GM21619 (cell line): ENCODE measurements at regions not wholly inside any gene's neighbourhood (a gene's known extent, or its start where the extent isn't known, plus 50 kb on each side); places are given as distances from the start of the nearest gene placed in this dataset.

Experiments
- ATAC-seq: cut with Tn5 transposase; IDR thresholded peaks from one replicate; pipeline ENCODE4 v1.9.1; 2021; ENCODE audit not compliant: unreplicated experiment

DNA sequence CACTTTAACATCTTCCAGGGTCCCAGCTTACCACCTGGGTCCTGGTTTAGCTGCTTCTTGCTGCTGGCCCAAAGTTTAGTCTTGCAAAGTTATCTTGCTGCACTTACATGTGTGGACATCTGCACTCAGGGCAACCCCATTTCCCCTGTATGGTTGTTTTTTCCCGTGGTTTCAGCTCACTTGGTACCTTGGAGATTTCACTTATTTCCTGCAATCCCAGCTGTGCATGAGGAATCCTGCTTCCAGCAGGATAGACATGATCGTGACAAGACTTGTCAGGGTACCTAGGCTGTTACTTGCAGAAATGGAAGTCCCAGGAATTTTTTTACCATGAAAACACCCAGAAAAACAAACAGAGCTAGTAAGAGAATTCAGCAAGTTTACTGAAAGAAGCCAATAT, 95.9 kb upstream of the LEP start:
- ATAC-seq: no peak

DNA sequence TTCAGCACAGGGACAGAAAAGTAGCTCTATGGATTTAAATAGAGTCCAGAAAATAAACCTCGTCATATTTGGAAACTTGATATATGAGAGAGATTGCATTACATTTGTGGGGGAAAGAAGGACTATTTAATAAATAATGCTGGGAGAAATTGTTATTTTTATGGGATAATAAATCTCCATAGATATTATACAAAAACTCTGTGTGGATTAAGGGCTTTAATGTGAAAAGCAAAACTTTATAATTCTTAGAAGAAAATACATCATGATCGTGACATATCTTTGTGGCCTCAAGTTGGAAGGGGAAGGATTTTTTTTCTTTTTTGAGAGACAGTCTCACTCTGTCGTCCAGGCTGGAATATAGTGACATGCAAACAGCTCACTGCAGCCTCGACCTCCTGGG, 95.0 kb upstream of the LEP start:
- ATAC-seq: no peak

DNA sequence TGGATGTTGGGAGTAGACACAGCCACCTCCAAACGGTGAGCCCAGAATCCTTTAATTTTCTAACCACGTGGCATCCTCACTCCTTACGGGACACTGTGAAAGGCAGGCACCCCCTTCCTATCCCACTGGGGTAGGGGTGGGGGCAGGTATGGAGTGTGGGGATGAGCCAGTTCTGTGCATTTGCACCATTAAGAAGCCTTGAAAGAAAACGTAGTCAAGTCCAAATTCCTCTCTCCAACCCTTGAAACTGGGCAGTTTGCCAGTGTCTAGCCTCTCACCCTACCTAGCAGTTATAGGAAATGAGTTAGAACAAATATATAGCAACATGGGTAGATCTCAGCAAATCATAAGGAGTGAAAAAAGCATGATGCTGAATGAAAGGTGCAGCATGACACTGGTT, 92.4 kb upstream of the LEP start:
- no peak for ATAC-seq

DNA sequence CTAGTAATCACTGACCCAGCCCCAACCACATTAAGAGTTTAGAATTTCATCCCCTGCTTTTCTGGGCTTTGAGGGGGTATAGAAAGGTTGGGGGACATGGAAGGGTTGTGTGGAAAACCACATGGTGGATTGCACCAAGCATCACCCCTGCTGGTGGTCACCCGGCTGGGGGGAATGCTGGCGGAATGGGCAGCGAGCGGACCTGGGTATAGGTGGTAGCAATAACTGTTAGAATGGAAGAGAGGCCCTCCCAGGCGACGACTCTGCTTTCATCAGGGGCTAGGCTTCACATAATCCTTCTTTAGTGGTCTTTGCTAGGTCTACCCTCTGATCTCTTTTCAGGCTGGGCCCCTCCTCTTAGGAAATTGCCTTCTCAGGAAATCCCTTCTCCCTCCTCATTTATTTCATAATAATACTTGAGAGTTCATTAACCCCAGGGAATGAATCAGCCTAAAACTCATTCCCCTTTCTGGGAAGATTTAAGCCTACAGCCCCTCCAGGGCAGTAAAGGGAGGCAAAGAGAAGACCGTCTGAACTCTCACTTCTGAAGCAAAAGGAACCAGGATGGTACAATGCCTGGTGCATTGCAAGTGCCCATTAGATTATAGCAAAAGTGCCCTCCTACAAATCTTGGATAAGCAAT, 90.7 kb upstream of the LEP start:
- no peak for ATAC-seq

DNA sequence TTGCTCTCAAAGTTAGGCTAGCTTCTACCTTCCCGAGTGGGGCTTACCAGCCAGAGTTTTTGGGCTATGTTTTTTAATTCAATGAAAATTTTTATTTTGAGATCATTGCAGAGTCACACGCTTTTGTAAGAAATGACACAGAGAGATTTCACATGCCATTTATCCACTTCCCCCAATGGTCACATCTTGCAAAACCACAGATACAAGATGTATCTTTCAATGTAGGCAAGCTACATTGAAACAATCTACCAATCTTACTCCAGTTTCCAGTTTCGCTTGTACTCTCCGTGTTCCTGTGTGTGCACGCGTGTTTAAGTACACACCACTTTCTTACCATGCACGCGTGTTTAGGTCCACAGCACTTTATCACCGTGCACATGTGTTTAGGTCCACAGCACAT, 89.4 kb upstream of the LEP start:
- ATAC-seq: no peak

DNA sequence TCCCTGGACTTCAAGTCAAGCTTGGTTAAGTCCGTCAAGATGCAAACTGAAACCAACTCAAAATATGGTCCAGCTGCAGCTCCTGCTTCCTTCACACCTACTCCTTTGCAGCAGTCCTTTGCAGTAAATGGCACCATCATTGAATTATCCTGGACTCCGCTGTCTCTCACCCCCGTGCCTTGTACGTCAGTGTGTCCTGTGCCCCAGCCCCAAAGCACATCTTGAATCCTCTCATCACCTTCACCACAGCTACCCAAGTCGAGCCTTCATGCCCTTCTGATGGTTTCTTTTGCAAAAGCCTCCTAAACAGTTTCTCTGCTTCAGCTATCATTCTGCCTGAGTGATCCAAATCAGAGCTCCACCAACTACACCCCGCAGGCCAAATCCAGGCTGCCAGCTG, 88.4 kb upstream of the LEP start:
- no peak for ATAC-seq

DNA sequence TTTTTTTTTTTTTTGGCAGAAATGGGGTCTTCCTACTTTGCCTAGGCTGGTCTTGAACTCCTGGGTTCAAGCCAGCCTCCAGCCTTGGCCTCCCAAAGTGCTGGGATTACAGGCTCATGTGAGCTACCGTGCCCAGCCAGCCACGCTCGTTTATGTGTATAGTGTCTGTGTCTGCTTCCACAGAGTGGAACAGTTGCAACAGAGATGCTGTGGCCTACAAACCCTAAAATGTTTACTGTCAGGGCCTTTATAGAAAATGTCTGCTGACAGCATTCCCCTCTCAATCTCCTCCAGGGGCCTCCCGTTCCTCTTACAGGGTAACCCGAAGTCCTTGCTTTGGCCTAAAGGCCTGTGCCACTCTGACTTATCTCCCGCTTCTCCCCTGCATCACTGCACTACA, 87.6 kb upstream of the LEP start:
- no peak for ATAC-seq

DNA sequence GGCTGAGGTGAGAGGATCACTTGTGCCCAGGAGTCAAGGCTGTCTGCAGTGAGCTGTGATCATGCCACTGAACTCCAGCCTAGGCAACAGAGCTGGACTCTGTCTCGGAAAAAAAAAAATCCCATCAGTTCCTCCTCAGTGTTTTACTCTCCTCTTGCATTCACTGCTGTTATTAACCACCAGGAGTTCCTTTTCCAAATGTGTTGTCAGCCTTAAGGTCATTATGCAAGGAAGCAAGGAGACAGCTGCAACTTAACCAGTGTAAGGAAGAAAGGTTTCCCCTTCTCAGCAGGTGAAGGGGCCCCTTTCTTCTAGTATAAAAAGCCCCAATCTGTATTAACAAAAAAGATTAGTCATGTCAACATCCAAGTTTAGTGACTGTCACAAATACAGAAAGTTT, 86.6 kb upstream of the LEP start:
- no peak for ATAC-seq

DNA sequence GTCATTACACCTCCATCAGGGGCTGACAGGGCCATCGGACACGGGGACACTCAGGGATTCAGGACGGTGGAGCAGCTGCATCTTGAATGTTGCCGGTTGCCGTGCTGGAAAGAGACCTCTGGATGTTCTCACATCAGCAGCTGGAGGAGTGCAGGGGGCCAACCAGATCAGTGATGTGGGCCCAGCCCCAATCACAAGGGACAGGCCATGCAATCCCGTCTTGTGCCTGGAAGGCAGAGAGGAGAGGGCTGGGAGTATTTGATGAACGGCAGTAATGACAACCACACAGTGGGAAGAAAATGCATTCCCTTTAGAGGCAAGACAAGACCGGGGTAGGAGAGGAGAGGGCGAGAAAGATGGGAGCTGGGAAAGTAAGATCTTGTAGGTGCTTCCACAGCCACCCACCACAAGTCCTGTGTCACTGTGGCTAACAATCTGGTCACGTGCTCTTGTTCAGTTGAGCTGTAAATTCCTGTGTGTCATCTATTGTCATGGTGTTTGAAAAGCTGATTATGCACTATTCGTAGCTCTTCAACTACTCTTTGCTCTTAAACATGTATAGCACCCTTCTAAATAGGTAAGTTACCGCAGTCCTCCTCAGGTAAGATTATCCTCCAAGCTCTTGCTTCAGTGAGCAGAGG, 85.9 kb upstream of the LEP start:
- ATAC-seq: no peak

DNA sequence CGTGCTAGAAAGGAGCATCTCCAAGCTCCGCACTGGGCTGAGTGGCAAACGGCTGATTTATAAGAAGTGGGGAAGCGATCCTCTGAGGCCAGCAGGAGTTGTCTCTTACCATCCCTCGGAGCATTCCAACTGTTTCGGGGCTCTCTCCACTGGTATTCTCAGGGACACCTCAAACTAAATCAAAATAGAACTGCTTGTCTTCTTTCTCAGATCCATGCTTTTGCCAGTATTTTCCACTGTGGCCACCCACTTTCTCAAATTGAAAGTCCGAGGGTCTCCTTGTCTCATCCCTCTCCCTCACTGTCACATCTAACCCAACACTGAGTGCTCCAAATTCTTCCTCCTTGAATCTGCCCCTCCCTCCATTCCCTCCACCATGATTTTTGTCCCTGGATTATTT, 83.2 kb upstream of the LEP start:
- no peak for ATAC-seq

DNA sequence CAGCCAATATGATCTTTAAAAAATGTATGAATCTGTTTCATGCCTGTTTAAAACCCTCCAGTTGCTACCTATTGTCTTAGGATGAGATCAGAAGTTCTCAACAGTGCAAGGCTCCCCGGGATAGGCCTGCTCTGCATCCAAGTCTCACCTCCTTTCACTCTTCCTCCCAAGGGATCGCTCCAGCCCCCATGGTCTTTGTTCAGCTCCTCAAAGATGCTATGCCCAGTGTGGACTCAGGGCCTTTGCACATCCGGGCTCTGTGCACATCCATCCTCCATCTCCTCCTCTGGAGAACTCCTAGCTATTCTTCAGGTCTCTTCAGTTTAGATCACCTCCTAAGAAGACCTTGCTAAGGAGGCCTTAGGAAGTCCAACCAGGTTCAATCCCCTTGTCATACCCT, 82.7 kb upstream of the LEP start:
- no peak for ATAC-seq

DNA sequence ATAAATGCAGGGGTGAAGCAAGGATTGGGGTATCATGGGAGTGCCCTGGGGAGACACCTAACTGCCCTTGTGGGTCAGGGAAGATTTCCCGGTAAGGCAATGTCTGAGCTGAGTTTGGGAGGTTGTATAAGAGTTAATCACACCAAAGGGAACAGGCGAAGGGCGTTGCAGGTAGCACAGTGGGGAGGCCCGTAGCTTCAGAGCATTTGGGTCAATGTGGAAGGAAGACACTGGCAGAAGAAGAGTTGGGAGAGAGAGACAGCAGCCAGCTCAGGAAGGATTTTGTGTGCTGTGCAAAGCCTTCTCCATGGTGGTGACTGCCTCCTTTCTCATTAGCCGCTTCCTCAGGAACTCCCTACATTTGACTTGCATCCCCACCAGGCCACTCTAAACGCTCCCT, 80.8 kb upstream of the LEP start:
- ATAC-seq: no peak

DNA sequence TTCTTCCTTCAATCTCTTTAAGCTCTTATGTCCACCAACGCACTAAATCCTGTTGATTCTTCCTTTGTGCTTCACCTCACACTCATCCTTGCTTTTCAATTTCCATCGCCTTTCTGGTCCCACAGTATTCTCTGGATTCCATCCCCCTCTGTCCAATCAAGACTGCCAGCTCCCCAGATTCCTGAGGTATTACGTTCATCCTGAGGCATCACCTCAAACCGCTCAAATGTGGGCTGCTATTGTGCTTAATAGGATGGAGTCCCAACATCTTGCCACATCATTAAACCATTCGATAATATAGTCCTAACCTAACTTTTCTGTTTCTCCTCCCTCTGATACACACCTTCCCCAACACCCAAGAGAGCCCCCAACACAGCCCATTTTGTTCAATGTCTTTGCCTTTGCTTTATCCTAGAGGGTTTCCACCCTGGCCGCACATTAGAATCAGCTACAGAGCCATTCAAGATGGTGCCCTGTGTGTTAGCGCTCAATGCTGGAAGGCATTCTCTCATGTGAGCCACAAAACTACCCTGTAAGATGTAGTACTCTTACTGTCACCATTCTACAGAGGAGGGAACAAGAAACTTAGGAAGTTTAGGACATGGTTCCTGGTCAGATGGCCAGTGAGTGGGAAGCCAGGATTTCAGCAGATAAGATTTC, 79.5 kb upstream of the LEP start:
- no peak for ATAC-seq

DNA sequence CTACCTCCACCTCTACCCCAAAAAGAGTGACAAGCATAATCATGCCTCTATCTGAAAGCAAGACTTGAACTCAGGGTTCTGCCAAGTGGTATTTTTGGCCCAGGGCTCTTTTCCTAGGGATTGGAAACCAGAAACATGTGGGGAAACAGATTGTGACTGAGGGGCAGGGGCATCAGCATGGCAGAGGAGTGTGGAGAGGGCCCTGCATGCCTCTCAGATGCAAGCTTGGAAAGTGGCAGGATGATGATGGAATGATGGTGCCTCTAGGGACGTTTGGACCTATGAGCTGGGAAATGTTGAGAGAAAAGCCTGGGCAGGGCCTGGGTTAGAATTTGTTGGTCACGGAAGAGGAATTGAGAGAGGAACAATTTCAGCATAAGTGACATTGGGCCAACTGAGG, 78.4 kb upstream of the LEP start:
- no peak for ATAC-seq

DNA sequence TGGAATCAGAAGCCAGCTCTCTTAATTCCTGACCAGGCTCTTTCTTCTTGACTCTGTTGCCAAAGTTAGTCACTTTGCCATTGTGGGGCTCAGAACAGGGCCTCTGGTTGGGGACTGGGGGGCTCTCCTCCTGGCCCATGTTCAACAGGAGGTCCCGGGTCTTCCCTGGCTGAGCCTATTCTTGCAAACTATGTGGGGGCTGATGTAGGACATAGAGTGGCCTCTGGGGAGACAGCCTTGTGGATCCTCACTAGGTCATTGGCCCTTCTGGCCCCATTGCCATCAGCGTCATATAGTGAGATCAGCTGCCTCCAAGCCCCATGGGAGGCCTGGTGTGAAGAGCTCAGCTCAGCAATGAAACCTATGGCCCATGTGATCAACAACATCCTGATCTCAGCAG, 77.6 kb upstream of the LEP start:
- ATAC-seq: no peak

DNA sequence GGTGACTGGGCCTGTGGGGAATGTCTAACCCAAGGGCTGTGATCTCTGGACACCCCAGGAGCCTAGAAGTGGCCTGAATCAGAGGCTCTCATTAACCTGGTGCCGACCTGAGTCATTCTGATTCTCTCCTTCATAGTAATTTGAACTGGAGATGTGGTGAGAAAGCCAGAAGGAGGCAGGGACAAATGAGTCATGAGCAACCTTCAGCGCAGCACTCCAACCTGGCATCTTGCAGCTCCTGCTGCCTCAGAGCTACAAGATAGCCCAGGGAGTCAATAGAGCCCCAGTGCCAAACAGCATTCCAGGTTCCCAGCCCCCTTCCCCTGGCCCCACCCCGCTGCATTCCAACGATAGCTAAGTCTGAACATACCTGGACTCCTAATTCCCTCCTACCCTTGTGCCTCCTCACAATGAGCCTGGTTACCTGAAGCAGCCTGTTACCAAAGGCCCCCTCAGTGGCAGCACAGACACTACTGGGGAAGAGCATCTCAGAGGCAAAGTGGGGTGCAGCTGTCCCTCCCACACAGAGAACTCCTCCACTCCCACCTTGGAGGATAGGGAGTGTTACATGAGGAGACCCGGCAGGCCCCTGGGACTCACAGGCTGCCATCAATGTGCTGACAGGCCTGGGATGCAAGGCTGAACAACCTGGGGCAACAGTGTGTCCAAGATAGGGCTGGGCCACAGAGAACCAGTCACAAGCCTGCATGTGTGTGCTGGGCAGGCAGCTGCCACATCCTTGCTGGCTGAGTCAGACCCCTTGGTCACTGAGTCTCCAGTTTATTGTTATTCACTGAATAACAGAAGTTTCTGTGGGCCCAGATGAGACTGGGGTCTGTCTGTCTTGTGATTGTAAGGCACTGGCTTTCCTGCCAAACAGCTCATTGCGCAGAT, 76.8 kb upstream of the LEP start:
- ATAC-seq: no peak

DNA sequence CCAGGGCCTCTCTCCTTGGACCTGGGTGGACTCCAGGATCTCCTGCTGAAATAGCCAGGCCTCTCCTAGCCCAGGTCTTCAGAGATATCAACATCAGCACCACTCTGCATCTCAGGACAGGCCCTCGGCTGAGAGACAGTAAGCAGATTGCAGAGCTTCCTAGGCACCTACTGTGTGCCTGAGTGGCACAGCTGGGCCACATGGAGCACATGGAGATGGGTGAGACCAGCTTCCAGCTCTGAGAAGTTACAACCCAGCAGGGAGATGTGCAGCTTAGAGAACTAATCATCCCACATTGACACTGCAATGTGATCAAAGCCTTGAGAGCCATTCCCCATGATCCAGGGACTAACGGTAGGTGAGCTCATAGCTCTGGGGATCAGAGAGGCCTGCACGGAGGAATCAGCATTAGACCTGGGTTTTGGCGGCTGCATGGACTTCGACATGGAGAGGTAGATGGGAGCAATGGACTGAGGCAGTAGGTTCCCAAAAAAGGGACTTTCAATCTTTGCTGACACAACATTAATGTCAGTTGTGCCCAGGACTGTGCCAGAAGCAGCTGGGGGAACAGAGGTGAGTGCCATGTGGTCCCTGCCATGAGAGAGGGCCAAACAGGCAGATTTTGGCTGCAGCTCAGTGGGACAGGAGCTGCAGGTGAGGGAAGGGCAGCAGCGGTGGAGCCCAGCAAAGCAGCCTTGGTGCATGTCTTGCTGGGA, 76.0 kb upstream of the LEP start:
- ATAC-seq: no peak

DNA sequence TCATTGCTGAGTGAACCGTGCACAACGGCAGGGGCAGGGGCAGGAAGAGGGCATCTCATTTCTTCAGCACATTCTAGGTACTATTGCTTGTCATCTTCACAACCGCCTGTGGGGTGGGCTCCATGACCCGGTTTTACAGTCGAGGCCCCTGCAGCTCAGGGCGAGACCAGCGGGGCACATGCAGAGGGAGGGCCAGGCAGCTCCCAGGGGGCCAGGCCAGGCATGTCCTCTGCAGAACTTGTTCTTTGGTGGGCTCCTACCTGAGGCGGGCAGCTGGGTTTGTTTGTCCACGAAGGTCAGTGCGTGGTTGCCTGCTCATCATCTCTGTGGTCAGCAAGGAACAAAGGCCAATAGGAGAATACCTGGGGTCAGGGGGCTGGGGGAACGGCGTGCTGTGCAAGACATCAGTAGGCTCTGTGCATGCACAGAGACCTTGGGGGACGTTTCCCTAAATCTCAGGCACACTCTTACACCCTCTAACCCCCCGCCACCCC, 75.1 kb upstream of the LEP start:
- ATAC-seq: no peak

DNA sequence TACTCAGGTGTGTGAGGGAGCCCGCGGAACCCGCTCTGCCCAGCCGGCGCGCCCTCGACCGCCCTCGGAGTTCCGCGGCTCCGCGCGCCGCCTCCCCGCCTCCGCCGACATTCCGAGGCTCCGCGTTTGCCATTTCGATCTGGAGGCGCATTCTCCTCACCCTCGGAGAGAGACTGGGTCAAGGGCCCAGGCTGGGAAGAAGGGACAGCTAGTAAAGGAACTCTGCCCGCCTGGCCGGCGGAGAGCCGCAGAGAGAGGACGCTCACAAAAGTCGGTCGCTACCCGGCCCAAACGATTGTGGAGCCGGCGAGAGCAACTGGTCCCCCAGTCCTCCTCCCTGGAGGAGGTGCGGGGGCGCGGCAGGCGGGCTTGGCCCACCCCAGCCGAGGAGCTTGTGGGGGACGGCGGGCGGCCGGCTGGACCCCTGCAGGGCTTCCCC, 74.5 kb upstream of the LEP start:
- ATAC-seq: no peak

DNA sequence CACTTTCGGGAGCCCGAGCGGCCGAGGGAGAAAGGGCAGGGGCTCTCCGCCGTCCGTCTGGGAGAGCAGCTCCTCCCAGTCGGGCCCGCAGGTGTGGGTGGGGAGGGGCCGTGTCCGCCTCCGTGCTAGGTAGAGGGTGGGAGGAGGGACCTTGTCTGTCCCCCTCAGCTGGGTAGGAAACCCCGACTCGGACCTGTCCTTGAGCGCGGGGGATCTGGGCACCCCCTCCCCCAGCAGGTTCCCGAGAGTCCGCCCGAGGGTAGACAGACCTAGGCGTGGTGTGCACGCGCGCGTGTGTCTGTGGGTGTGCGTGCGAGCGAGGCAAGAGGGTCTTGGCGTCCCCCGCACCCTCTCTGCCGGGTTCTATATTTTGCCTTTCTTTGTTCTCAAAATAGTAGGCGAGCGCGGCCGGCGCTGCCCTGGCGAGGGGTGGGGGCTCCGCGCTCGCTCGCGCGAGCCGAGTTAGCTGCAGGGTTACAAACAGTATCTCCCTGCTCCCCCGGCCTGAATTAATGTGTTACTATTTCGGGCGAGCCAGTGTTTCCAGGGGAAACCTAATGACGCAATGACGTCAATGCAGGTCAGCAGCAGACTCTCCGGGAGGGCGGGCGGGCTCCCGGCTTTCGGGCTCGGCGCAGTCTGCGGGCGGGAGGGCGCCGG, 73.9 kb upstream of the LEP start:
- no peak for ATAC-seq
